Chondrocyte (in vitro differentiated cells): ENCODE measurements at regions not wholly inside any gene's neighbourhood (a gene's known extent, or its start where the extent isn't known, plus 50 kb on each side); places are given as distances from the start of the nearest gene placed in this dataset.

Experiments used
- DNase-seq: peaks from one replicate; pipeline ENCODE4 v3.0.0; 2021; ENCODE audit warnings: mixed read lengths, low spot score
- H3K27ac Mint-ChIP-seq: one replicate; pipeline ENCODE4 v1.8.0; 2021; ENCODE audit warnings: mild to moderate bottlenecking, moderate library complexity, mixed read lengths; ENCODE audit not compliant: unreplicated experiment
- H3K27me3 Mint-ChIP-seq: 2 replicates; pipeline ENCODE4 v1.8.0; 2021; ENCODE audit warnings: low read depth, mixed read lengths
- H3K36me3 Mint-ChIP-seq: 2 replicates; pipeline ENCODE4 v1.8.0; 2021; ENCODE audit warnings: low read depth, mixed read lengths
- H3K4me1 Mint-ChIP-seq: 2 replicates; pipeline ENCODE4 v1.8.0; 2021; ENCODE audit warnings: low read depth, mild to moderate bottlenecking, mixed read lengths
- H3K4me3 Mint-ChIP-seq: one replicate; pipeline ENCODE4 v1.8.0; 2021; ENCODE audit warnings: mild to moderate bottlenecking, moderate library complexity, mixed read lengths; ENCODE audit not compliant: unreplicated experiment
- H3K9me3 Mint-ChIP-seq: 2 replicates; pipeline ENCODE4 v1.8.0; 2021; ENCODE audit warnings: low read depth, mixed read lengths
- TF ChIP-seq, protein P1 (sequence below): fragments of 200-600 bp; sonication (generic); IDR thresholded peaks from 2 replicates; pipeline ENCODE4 v1.5.0; 2021; ENCODE audit warnings: antibody characterized with exemption, mild to moderate bottlenecking, moderate library complexity

DNA sequence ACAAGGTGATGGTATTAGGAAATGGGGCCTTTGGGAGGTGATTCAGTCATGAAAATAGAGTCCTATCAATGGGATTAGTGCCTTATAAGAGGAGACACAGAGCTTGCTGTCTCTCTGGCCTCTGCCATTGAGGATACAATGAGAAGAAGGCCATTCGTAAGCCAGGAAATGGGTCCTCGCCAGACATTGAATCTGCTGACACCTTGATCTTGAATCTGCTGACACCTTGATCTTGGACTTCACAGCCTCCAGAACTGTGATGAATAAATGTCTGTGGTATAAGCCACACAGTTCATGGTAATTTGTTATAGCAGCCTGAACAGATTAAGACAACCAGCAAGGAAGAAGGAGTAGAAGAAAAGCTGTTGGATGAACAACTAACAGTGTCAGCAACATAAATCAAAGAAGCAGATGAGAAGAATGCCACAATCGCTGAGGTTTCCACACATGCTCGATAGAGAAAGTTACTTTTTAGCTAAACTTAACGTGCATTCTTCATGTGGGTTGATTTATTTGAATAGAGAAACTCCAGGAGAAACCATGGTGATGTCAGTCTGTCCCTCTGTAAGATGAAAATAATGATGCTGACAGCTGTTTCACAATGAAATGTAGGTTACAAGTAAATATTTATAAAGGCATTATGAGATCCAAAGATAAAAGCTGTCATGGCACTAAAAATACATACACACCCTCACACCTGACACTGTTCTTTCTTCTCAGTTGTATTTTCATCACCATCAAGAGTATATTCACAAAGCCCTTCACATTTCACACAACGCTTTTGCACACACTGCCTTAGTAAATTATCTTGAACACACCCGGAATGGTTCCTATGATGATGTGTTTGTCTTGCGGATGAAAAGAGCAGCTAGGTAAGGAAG is 153.7 kb upstream of the NCK2 start:
- Mint-ChIP-seq H3K27ac (no peak overlapping the region), H3K9me3 (peaks cover 24% of the 10 kb centered on the region), H3K4me3 (no peak overlapping the region), H3K4me1 (no peaks in the 10 kb centered on the region), H3K36me3 (no peaks in the 10 kb centered on the region), H3K27me3 (peaks cover 3% of the 10 kb centered on the region)
- no peak for DNase-seq
- TF ChIP-seq, protein P1, sequence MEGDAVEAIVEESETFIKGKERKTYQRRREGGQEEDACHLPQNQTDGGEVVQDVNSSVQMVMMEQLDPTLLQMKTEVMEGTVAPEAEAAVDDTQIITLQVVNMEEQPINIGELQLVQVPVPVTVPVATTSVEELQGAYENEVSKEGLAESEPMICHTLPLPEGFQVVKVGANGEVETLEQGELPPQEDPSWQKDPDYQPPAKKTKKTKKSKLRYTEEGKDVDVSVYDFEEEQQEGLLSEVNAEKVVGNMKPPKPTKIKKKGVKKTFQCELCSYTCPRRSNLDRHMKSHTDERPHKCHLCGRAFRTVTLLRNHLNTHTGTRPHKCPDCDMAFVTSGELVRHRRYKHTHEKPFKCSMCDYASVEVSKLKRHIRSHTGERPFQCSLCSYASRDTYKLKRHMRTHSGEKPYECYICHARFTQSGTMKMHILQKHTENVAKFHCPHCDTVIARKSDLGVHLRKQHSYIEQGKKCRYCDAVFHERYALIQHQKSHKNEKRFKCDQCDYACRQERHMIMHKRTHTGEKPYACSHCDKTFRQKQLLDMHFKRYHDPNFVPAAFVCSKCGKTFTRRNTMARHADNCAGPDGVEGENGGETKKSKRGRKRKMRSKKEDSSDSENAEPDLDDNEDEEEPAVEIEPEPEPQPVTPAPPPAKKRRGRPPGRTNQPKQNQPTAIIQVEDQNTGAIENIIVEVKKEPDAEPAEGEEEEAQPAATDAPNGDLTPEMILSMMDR: no peak

DNA sequence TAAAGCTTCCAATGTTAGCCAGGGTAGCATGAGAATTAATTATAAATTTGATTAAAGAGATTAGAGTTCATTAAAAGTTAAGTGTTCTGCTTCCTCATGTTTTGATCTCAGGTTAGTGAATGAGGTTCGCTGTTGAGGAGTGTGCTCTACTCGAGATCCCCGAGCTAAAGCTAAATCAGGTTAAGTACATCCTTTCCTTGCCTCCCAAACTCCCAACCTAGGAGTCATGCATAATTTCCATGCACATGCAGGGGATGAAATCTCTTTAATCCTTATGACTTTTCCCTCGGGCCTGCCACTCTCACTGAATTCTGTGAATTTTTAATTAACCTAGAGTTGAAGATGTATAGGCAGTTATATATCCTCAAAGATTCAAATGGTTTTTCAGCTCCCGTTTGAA is 156.1 kb upstream of the NCK2 start:
- H3K9me3 Mint-ChIP-seq: peaks cover 24% of the 10 kb centered on the region
- no peak overlapping the region for H3K4me3 Mint-ChIP-seq

DNA sequence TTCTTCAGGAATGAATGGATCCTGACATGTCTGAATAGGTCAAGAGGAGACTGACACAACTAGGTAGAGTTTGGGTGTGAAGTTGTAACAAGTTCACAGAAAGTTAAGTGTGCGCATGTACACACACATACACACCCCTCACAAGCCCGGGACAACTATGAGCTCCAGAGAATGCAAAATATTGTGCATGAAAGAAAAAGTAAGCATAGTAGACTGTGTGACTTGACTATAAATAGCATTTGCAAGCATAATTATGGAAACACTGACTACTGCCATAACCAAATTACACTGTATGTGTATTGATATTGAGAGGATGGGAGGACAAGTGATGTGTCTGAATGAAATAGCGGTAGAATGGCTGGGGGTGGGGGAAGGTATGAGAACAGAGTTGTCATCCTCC is 157.1 kb upstream of the NCK2 start:
- DNase-seq: no peak
- peaks cover 3% of the 10 kb centered on the region for H3K36me3 Mint-ChIP-seq
- TF ChIP-seq, protein P1: no peak
- H3K27ac Mint-ChIP-seq: no peak overlapping the region
- peaks cover 2% of the 10 kb centered on the region for H3K27me3 Mint-ChIP-seq
- H3K4me3 Mint-ChIP-seq: no peak overlapping the region
- peaks cover 24% of the 10 kb centered on the region for H3K9me3 Mint-ChIP-seq
- H3K4me1 Mint-ChIP-seq: peaks cover 11% of the 10 kb centered on the region

More for the DNA sequence above, 156.1 kb upstream of the NCK2 start:
- Mint-ChIP-seq H3K27ac (no peak overlapping the region), H3K4me1 (peaks cover 11% of the 10 kb centered on the region), H3K36me3 (peaks cover 3% of the 10 kb centered on the region), H3K27me3 (peaks cover 3% of the 10 kb centered on the region)
- TF ChIP-seq, protein P1: no peak
- DNase-seq: no peak

DNA sequence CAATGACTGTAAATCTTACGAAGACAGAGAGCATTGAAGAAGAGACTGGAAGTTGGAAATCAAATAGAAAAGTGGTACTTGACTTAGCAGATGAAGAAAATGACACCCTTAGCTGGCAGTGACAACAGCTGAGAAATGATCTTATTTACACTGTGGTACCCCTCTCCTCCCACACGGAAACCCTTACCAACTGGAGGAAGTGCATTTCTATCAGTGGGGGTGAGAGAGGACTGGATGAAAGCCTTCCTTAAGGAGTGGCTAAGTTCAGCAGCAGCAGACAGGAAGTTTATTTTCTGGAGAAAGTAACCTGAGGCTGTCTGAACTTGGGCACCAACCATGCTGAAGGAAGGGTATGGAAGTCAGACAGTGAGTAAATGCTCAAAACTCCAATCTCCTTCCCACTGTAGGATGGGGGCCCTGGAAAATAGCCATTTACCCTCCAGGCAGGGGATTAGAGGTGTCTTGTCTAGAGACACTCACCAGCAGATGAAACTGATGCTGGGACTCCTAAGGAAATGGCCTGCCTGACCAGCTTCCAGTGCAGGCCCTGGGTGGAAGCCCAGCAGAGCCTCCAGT is 160.2 kb upstream of the NCK2 start:
- H3K27ac Mint-ChIP-seq: no peak overlapping the region
- H3K36me3 Mint-ChIP-seq: peaks cover 3% of the 10 kb centered on the region
- no peak overlapping the region for H3K4me3 Mint-ChIP-seq
- peaks cover 11% of the 10 kb centered on the region for H3K4me1 Mint-ChIP-seq
- peaks cover 19% of the 10 kb centered on the region for H3K9me3 Mint-ChIP-seq
- DNase-seq: no peak
- H3K27me3 Mint-ChIP-seq: no peaks in the 10 kb centered on the region
- TF ChIP-seq, protein P1: no peak

DNA sequence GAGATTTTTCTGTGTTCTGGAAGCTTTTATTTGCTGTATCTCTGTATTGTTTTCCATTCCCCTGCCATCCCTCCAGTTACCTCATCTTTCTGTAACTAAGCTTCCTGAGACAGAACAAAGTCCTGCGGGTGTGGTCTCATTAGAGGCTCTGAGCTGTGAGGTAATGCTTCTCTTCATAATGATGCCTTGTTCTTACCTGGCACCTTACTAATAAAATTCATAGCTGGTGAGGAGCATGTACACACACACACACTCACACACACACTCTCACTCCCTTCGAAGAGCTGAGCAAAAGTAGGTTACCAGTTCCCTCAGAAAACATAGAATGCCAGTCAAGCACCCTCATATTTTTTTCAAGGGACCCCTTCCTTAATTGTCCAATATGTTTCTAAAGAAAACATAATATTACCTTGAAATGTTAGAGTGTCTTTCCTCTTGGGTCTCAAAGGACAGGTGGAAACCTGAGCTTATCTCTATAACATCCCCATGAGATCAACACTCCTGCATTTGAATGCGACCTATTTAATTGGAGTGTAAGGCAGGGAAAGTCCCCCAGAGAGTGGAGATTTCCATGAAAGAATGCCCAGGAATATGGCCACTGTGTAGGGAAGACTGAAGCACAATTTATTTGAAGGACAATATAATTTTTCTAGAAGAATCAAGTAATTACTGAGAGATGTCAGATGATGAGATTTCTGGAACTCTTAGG is 161.6 kb upstream of the NCK2 start:
- TF ChIP-seq, protein P1: no peak

More for the DNA sequence above, 161.6 kb upstream of the NCK2 start:
- Mint-ChIP-seq H3K4me1 (peaks cover 11% of the 10 kb centered on the region), H3K9me3 (peaks cover 9% of the 10 kb centered on the region), H3K36me3 (peaks cover 3% of the 10 kb centered on the region), H3K4me3 (no peak overlapping the region), H3K27ac (no peak overlapping the region), H3K27me3 (no peaks in the 10 kb centered on the region)
- no peak for DNase-seq
